ENCODE measurements at regions not wholly inside any gene's neighbourhood (a gene's known extent, or its start where the extent isn't known, plus 50 kb on each side); places are given as distances from the start of the nearest gene placed in this dataset.
"Not testable (repeated sequence)": the region's sequence is repeated elsewhere in the genome, so short reads cannot be mapped to it uniquely, and the experiment has no call there.

DNA sequence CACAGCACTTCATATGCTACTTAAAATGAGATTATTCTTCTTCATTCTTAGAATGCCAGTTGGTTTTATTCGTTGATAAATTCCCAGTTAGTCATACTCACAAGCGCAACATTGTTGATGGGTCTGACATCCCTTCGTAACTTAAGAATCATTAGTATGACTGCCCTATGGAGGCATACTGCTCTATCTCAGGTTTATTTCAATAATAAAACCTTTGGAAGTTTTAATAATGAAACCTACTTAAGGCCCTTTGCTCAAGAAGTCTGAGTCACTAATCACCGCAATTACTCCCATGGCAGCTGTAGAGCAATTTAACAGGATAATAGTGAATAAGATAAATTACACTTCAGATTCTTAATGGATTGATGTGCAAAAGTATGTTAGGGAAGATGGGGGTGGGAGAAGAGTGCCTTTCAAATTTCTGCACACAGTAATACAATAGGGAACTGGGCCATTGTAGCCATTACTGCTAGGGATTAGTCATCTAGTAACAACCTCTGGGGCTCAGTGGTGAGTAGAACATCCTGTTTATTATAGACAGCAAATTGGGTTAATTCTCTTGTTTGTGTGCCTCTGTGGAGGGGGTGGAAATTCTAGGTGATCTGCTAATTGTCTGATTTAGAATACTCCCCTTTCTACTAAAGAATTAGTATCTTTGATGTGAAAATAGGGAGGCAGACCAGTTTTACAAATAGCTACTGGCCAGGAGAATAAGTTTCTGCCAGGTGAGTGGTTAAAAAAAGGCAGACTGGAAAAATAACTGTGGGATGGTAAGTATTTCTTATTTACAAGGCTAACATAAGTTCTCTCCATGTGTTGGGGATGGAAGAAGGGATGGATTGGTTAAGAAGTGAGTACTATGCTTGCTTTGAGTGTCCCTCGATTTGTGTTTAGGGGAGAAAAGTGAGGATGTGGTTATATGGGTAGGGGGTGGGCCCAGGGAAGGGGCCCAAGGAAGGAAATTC, 74.5 kb upstream of the VKORC1L1 start:
- Histone ChIP-seq H3K27me3 (ENCODE audit: insufficient read depth, low read length) (no peaks in the 10 kb centered on the region), H3K4me1 (ENCODE audit: control insufficient read depth in 1 of 2, insufficient read depth in 2 of 2, low read length in 2 of 2) (peaks cover 0 to 6% of the 10 kb centered on the region in 2 experiments; a peak in 1 of 4 replicates), H3K4me2 (ENCODE audit: low read length) (no peak overlapping the region), H3K9me3 (ENCODE audit: control insufficient read depth in 1 of 2, insufficient read depth in 1 of 2, low read depth in 1 of 2, low read length in 2 of 2) (no peaks in the 10 kb centered on the region), H3K9ac (ENCODE audit: low read length) (no peak overlapping the region), H3K9me2 (ENCODE audit: insufficient read depth) (no peaks in the 10 kb centered on the region), H4K20me1 (ENCODE audit: insufficient read depth) (no peaks in the 10 kb centered on the region), H3K36me3 (ENCODE audit: control insufficient read depth in 1 of 2, insufficient read depth in 2 of 2, low read length in 2 of 2) (no peaks in the 10 kb centered on the region), H3K27ac (ENCODE audit: low read depth, low read length) (no peak overlapping the region), H3K4me3 (replicated peaks in 1 of 2; ENCODE audit: low read depth in 1 of 2, low read length in 2 of 2) (no peak overlapping the region), H3K79me2 (ENCODE audit: insufficient read depth, low read length) (no peaks in the 10 kb centered on the region), H2AFZ (ENCODE audit: low read depth, low read length, poor library complexity, severe bottlenecking) (no peak overlapping the region)
- BruUV-seq (replicated peaks), result no TSS peak
- TF ChIP-seq EGR1 (IDR thresholded peaks at IDR 0.05; ENCODE audit: low read depth), result no peak
- no peak for TF ChIP-seq CBX3 (IDR thresholded peaks at IDR 0.05; ENCODE audit: low read depth)
- no peak for TF ChIP-seq SIN3A (IDR thresholded peaks at IDR 0.05; ENCODE audit: low read depth)
- TF ChIP-seq YY1 (IDR thresholded peaks at IDR 0.05; ENCODE audit: extremely low read depth, insufficient replicate concordance, low read depth, low read length), result no peak
- no peak for TF ChIP-seq EZH2phosphoT487 (IDR thresholded peaks at IDR 0.05; ENCODE audit: borderline replicate concordance)
- TF ChIP-seq ZNF274 (IDR thresholded peaks at IDR 0.05; ENCODE audit: low read depth, low read length), result no peak
- TF ChIP-seq, protein P1, sequence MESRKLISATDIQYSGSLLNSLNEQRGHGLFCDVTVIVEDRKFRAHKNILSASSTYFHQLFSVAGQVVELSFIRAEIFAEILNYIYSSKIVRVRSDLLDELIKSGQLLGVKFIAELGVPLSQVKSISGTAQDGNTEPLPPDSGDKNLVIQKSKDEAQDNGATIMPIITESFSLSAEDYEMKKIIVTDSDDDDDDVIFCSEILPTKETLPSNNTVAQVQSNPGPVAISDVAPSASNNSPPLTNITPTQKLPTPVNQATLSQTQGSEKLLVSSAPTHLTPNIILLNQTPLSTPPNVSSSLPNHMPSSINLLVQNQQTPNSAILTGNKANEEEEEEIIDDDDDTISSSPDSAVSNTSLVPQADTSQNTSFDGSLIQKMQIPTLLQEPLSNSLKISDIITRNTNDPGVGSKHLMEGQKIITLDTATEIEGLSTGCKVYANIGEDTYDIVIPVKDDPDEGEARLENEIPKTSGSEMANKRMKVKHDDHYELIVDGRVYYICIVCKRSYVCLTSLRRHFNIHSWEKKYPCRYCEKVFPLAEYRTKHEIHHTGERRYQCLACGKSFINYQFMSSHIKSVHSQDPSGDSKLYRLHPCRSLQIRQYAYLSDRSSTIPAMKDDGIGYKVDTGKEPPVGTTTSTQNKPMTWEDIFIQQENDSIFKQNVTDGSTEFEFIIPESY (IDR thresholded peaks at IDR 0.05; ENCODE audit: extremely low read depth, insufficient replicate concordance, low read length), result no peak
- TF ChIP-seq JUND (IDR thresholded peaks at IDR 0.05), result no peak
- no peak for TF ChIP-seq SRF (IDR thresholded peaks at IDR 0.05; ENCODE audit: low read depth)
- TF ChIP-seq, protein P2, sequence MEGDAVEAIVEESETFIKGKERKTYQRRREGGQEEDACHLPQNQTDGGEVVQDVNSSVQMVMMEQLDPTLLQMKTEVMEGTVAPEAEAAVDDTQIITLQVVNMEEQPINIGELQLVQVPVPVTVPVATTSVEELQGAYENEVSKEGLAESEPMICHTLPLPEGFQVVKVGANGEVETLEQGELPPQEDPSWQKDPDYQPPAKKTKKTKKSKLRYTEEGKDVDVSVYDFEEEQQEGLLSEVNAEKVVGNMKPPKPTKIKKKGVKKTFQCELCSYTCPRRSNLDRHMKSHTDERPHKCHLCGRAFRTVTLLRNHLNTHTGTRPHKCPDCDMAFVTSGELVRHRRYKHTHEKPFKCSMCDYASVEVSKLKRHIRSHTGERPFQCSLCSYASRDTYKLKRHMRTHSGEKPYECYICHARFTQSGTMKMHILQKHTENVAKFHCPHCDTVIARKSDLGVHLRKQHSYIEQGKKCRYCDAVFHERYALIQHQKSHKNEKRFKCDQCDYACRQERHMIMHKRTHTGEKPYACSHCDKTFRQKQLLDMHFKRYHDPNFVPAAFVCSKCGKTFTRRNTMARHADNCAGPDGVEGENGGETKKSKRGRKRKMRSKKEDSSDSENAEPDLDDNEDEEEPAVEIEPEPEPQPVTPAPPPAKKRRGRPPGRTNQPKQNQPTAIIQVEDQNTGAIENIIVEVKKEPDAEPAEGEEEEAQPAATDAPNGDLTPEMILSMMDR (IDR thresholded peaks at IDR 0.05 in 2 of 3, conservative IDR thresholded peaks at IDR 0.05 in 1 of 3; ENCODE audit: borderline replicate concordance in 1 of 3, insufficient read depth in 1 of 3, low read depth in 2 of 3, low read length in 2 of 3), result no peak
- no peak for TF ChIP-seq TCF7L2 (IDR thresholded peaks at IDR 0.05; ENCODE audit: borderline replicate concordance, extremely low read depth, insufficient read depth, insufficient read length)
- ATAC-seq (no peak), DNase-seq (ENCODE audit: low read depth, low spot score) (no peak)
- ChIA-PET POLR2A (no interaction called here), CTCF (no interaction called here), RAD21 (ENCODE audit: low non-redundant PET in 1 of 2, low total read pairs in 2 of 2, uncharacterized antibody in 2 of 2, unreplicated experiment in 2 of 2) (no interaction called here)
- intact Hi-C loops (cut with micrococcal nuclease), result no loop called here

DNA sequence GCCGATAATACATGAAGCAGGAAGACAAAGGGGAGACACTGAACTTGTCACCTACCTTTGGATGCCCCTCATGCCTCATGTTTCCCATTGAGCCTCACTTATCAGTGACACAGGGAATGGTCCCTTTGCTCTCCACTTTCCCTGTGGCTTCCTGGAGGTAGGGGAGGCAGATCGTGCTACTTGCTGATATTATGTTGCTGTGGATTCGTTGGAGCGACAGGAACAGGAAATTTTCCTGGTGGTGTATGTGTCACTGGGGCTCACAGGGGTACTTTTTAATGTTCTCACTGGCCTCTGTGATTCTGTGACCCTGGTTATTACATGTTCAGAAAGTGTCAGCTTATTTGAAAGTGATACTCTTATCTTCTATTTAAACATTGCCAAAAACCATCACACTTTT, 72.7 kb upstream of the VKORC1L1 start:
- BruUV-seq (replicated peaks); H3K4me3 ChIP-seq (replicated peaks in 1 of 2; ENCODE audit: low read depth in 1 of 2, low read length in 2 of 2); H2AFZ ChIP-seq (ENCODE audit: low read depth, low read length, poor library complexity, severe bottlenecking); RAD21 ChIA-PET (ENCODE audit: low non-redundant PET in 1 of 2, low total read pairs in 2 of 2, uncharacterized antibody in 2 of 2, unreplicated experiment in 2 of 2); H3K27me3 ChIP-seq (ENCODE audit: insufficient read depth, low read length); H3K27ac ChIP-seq (ENCODE audit: low read depth, low read length); DNase-seq (ENCODE audit: low read depth, low spot score); intact Hi-C loops (cut with micrococcal nuclease); POLR2A ChIA-PET; ATAC-seq; H3K9me3 ChIP-seq (ENCODE audit: control insufficient read depth in 1 of 2, insufficient read depth in 1 of 2, low read depth in 1 of 2, low read length in 2 of 2); H3K4me2 ChIP-seq (ENCODE audit: low read length); H4K20me1 ChIP-seq (ENCODE audit: insufficient read depth); H3K79me2 ChIP-seq (ENCODE audit: insufficient read depth, low read length); H3K4me1 ChIP-seq (ENCODE audit: control insufficient read depth in 1 of 2, insufficient read depth in 2 of 2, low read length in 2 of 2); H3K36me3 ChIP-seq (ENCODE audit: control insufficient read depth in 1 of 2, insufficient read depth in 2 of 2, low read length in 2 of 2); H3K9ac ChIP-seq (ENCODE audit: low read length); H3K9me2 ChIP-seq (ENCODE audit: insufficient read depth); CTCF ChIA-PET: not testable (repeated sequence)

All from HCT116 (cell line).